ENCODE measurements at regions not wholly inside any gene's neighbourhood (a gene's known extent, or its start where the extent isn't known, plus 50 kb on each side); places are given as distances from the start of the nearest gene placed in this dataset.

DNA sequence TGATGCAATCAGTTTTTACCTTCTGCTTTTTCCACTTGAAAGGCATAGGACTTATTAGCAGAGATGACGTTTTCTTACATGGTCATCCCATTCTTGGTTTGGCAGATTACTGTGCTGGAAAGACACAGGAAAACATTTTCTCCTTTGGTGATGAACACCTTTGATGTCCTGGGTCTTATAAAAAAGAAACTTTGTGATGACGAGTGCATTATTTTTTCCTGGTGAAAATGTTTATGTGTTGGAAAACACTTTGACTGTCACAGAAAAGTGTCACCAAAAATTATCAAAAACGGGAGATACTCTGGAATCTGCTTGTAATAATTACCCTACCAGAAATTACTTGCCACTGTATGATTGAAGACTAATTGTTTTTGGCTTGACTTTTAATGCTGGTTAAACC is 2020.9 kb downstream of the MAT2B start:
- Histone ChIP-seq H3K4me1 (ENCODE audit: insufficient read depth, low read length, poor library complexity, severe bottlenecking) (no peaks in the 10 kb centered on the region), H3K27ac (ENCODE audit: low read depth, low read length, poor library complexity, severe bottlenecking) (no peak overlapping the region), H3K4me3 (ENCODE audit: low read depth, low read length, poor library complexity, severe bottlenecking) (no peak overlapping the region), H3K4me2 (ENCODE audit: low read length) (no peak overlapping the region), H2AFZ (ENCODE audit: low read length) (no peak overlapping the region), H4K20me1 (ENCODE audit: insufficient read depth, low read length) (no peaks in the 10 kb centered on the region), H3K79me2 (ENCODE audit: insufficient read depth, low read depth, low read length) (no peaks in the 10 kb centered on the region), H3K36me3 (ENCODE audit: insufficient read depth, low read length) (no peaks in the 10 kb centered on the region), H3K9me3 (ENCODE audit: low read length) (no peaks in the 10 kb centered on the region), H3K9me2 (ENCODE audit: insufficient read depth, low read length) (no peaks in the 10 kb centered on the region)
- BruUV-seq (replicated peaks): no TSS peak
- DNase-seq (ENCODE audit: low spot score): no peak
- intact Hi-C loops (cut with micrococcal nuclease; ENCODE audit: unreplicated experiment): no loop called here
- ChIA-PET CTCF (ENCODE audit: unreplicated experiment) (no interaction called here), POLR2A (no interaction called here)
- TF ChIP-seq EZH2phosphoT487 (IDR thresholded peaks at IDR 0.05; ENCODE audit: borderline replicate concordance, low read depth, low read length) (no peak), CTCF (conservative IDR thresholded peaks at IDR 0.05; ENCODE audit: low read length) (no peak)

- no peak overlapping the region for H2AFZ ChIP-seq (ENCODE audit: low read length)
- no peak for TF ChIP-seq CTCF (conservative IDR thresholded peaks at IDR 0.05; ENCODE audit: low read length)
- no peaks in the 10 kb centered on the region for H3K36me3 ChIP-seq (ENCODE audit: insufficient read depth, low read length)
- ChIA-PET CTCF (ENCODE audit: unreplicated experiment) (no interaction called here), POLR2A (no interaction called here)
- no peaks in the 10 kb centered on the region for H3K9me2 ChIP-seq (ENCODE audit: insufficient read depth, low read length)
- no peaks in the 10 kb centered on the region for H3K79me2 ChIP-seq (ENCODE audit: insufficient read depth, low read depth, low read length)
- H3K27ac ChIP-seq (ENCODE audit: low read depth, low read length, poor library complexity, severe bottlenecking): no peak overlapping the region
- H3K4me2 ChIP-seq (ENCODE audit: low read length): no peak overlapping the region
- BruUV-seq (replicated peaks): no TSS peak
- no peaks in the 10 kb centered on the region for H3K9me3 ChIP-seq (ENCODE audit: low read length)
- no peak overlapping the region for H3K4me3 ChIP-seq (ENCODE audit: low read depth, low read length, poor library complexity, severe bottlenecking)
- no peak for DNase-seq (ENCODE audit: low spot score)
- H3K4me1 ChIP-seq (ENCODE audit: insufficient read depth, low read length, poor library complexity, severe bottlenecking): no peaks in the 10 kb centered on the region
- no peaks in the 10 kb centered on the region for H4K20me1 ChIP-seq (ENCODE audit: insufficient read depth, low read length)
- intact Hi-C loops (cut with micrococcal nuclease; ENCODE audit: unreplicated experiment): no loop called here
Measured at GRCh38 chr5:165527577-165527976, 2022.2 kb downstream of the MAT2B start.

GRCh38 chr5:165538065-165538464 is 2032.6 kb downstream of the MAT2B start:
- H3K4me2 ChIP-seq (ENCODE audit: low read length): no peak overlapping the region
- CTCF ChIA-PET (ENCODE audit: unreplicated experiment): no interaction called here

More at GRCh38 chr5:165538065-165538464, 2032.6 kb downstream of the MAT2B start:
- H3K27ac ChIP-seq (ENCODE audit: low read depth, low read length, poor library complexity, severe bottlenecking): no peak overlapping the region
- intact Hi-C loops (cut with micrococcal nuclease; ENCODE audit: unreplicated experiment): no loop called here
- H3K79me2 ChIP-seq (ENCODE audit: insufficient read depth, low read depth, low read length): no peaks in the 10 kb centered on the region
- no TSS peak for BruUV-seq (replicated peaks)
- no peaks in the 10 kb centered on the region for H3K9me2 ChIP-seq (ENCODE audit: insufficient read depth, low read length)
- H2AFZ ChIP-seq (ENCODE audit: low read length): no peak overlapping the region
- no peaks in the 10 kb centered on the region for H3K4me1 ChIP-seq (ENCODE audit: insufficient read depth, low read length, poor library complexity, severe bottlenecking)
- POLR2A ChIA-PET: interaction anchor here (0.6 kb wide), 1 partner anchor 1704 kb away, joined by 3 read pairs; no protein-coding TSS in a partner anchor
- no peaks in the 10 kb centered on the region for H4K20me1 ChIP-seq (ENCODE audit: insufficient read depth, low read length)
- no peak for DNase-seq (ENCODE audit: low spot score)
- TF ChIP-seq EZH2phosphoT487 (IDR thresholded peaks at IDR 0.05; ENCODE audit: borderline replicate concordance, low read depth, low read length) (no peak), CTCF (conservative IDR thresholded peaks at IDR 0.05; ENCODE audit: low read length) (no peak)
- H3K9me3 ChIP-seq (ENCODE audit: low read length): no peaks in the 10 kb centered on the region
- no peak overlapping the region for H3K4me3 ChIP-seq (ENCODE audit: low read depth, low read length, poor library complexity, severe bottlenecking)
- H3K36me3 ChIP-seq (ENCODE audit: insufficient read depth, low read length): no peaks in the 10 kb centered on the region
